ENCODE measurements at regions not wholly inside any gene's neighbourhood (a gene's known extent, or its start where the extent isn't known, plus 50 kb on each side); places are given as distances from the start of the nearest gene placed in this dataset.

DNA sequence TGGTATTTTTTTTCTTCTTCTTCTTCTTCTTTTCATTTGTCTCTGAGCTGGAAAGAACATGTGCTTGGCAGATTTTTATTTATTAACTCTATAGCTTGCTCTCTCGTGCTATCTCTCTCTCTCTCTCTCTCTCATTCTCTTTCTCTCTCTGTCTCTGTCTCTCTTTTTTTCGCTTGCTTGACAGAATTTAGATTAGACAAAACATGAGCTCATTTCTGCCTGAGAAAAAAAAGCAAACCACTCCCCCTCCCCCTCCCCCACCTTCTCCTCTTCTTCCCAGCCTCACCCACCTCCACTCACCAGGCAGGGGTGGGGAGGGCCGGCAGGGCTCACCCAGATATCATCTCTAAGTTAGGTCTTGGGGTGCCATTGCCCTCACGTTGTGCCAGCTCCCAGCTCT is 81.5 kb downstream of the PJA1 start:
- Histone ChIP-seq H3K4me3 (ENCODE audit: low read depth, low read length) (no peak overlapping the region), H3K27me3 (ENCODE audit: control insufficient read depth, insufficient read depth, low read length) (no peaks in the 10 kb centered on the region; the same call in 1 of the 2 replicates), H3K36me3 (ENCODE audit: control insufficient read depth, insufficient read depth, low read length) (no peaks in the 10 kb centered on the region)
- ChIA-PET CTCF (interaction anchor here (0.6 to 1.4 kb wide), 3 partner anchors 23 to 116 kb away, joined by 3 to 5 read pairs (median 3); no protein-coding TSS in a partner anchor), POLR2A (interaction anchor here (1.5 kb wide), 1 partner anchor 45 kb away, joined by 5 read pairs; no protein-coding TSS in a partner anchor)
- TF ChIP-seq CTCF (IDR thresholded peaks at IDR 0.05; ENCODE audit: insufficient read depth, low read depth, low read length) = no peak
- DNase-seq (ENCODE audit: low read depth) = no peak

DNA sequence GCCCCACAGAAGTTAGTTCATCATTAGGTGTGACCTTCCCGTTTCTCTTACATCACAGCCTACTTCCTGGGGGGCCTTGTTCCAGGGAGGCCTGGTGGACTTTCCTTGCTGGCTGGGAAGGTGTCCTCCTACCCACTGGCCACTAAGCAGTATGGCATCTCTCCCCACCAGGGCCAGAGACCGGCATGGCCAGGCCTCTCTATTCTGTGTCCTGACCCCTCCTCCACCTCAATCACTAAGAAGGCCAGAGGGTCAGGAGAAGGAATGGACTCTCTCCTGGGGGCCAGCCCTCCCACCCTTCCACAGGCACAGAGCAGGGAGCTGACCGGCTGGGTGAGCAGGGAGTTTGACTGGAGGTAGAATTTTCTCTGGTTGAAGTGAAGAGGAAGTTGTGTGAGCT is 81.9 kb downstream of the PJA1 start:
- Histone ChIP-seq H3K36me3 (ENCODE audit: control insufficient read depth, insufficient read depth, low read length) (no peaks in the 10 kb centered on the region), H3K4me3 (ENCODE audit: low read depth, low read length) (no peak overlapping the region), H3K27me3 (ENCODE audit: control insufficient read depth, insufficient read depth, low read length) (no peaks in the 10 kb centered on the region; the same call in 1 of the 2 replicates)
- no peak for TF ChIP-seq CTCF (IDR thresholded peaks at IDR 0.05; ENCODE audit: insufficient read depth, low read depth, low read length)
- POLR2A ChIA-PET = interaction anchor here (1.5 kb wide), 1 partner anchor 45 kb away, joined by 5 read pairs; no protein-coding TSS in a partner anchor
- CTCF ChIA-PET = interaction anchor here (0.6 to 1.4 kb wide), 3 partner anchors 23 to 117 kb away, joined by 3 to 5 read pairs (median 3); no protein-coding TSS in a partner anchor
- DNase-seq (ENCODE audit: low read depth) = no peak

DNA sequence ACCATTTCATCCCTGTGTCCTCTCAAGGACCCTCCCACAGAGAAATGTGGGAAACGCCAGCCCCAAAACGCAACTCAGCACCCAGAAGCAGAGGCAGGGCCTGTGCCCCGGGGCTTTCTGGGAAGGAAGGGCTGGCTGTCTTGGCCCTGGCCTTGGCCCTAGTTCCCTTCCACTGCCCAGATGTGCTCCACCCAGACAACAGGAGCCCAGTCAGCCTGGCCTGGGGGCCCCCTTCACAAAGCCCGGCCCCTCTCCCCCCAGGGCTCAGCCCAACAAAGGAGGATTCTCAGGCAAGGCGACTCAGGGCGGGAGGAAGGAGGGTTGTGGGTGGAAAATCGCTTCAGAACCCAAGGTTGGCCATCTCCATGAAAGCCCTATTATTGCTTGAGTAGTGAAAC is 82.5 kb downstream of the PJA1 start:
- no peak for DNase-seq (ENCODE audit: low read depth)
- CTCF ChIA-PET = no interaction called here
- POLR2A ChIA-PET = interaction anchor here (1.5 kb wide), 1 partner anchor 46 kb away, joined by 5 read pairs; no protein-coding TSS in a partner anchor
- Histone ChIP-seq H3K27me3 (ENCODE audit: control insufficient read depth, insufficient read depth, low read length) (no peaks in the 10 kb centered on the region; the same call in 1 of the 2 replicates), H3K4me3 (ENCODE audit: low read depth, low read length) (no peak overlapping the region), H3K36me3 (ENCODE audit: control insufficient read depth, insufficient read depth, low read length) (no peaks in the 10 kb centered on the region)
- TF ChIP-seq CTCF (IDR thresholded peaks at IDR 0.05; ENCODE audit: insufficient read depth, low read depth, low read length) = no peak

- ChIA-PET CTCF (interaction anchor here (0.9 kb wide), 1 partner anchor 12 kb away, joined by 3 read pairs; no protein-coding TSS in a partner anchor), POLR2A (no interaction called here)
- Histone ChIP-seq H3K36me3 (ENCODE audit: control insufficient read depth, insufficient read depth, low read length) (no peaks in the 10 kb centered on the region), H3K4me3 (ENCODE audit: low read depth, low read length) (no peak overlapping the region), H3K27me3 (ENCODE audit: control insufficient read depth, insufficient read depth, low read length) (no peaks in the 10 kb centered on the region; the same call in 1 of the 2 replicates)
- TF ChIP-seq CTCF (IDR thresholded peaks at IDR 0.05; ENCODE audit: insufficient read depth, low read depth, low read length) = no peak
- no peak for DNase-seq (ENCODE audit: low read depth)
Observed at GRCh38 chrX:69082055-69082752, 83.0 kb downstream of the PJA1 start.

- TF ChIP-seq CTCF (IDR thresholded peaks at IDR 0.05; ENCODE audit: insufficient read depth, low read depth, low read length) = no peak
- ChIA-PET POLR2A (no interaction called here), CTCF (interaction anchor here (1.2 to 1.7 kb wide), 3 partner anchors 10 to 253 kb away, joined by 3 to 5 read pairs (median 3); partner anchors contain the start of gene EFNB1)
Observed at GRCh38 chrX:69080855-69081465, 84.3 kb downstream of the PJA1 start.

More at GRCh38 chrX:69080855-69081465, 84.3 kb downstream of the PJA1 start:
- Histone ChIP-seq H3K4me3 (ENCODE audit: low read depth, low read length) (no peak overlapping the region), H3K27me3 (ENCODE audit: control insufficient read depth, insufficient read depth, low read length) (no peaks in the 10 kb centered on the region; the same call in 1 of the 2 replicates), H3K36me3 (ENCODE audit: control insufficient read depth, insufficient read depth, low read length) (no peaks in the 10 kb centered on the region)
- no peak for DNase-seq (ENCODE audit: low read depth)

All from BJ (cell line).